GM19397 (cell line): ENCODE measurements at regions not wholly inside any gene's neighbourhood (a gene's known extent, or its start where the extent isn't known, plus 50 kb on each side); places are given as distances from the start of the nearest gene placed in this dataset.
"Not testable (repeated sequence)": the region's sequence is repeated elsewhere in the genome, so short reads cannot be mapped to it uniquely, and the experiment has no call there.

Experiments used
- ATAC-seq: cut with Tn5 transposase; IDR thresholded peaks from one replicate; pipeline ENCODE4 v1.9.1; 2021; ENCODE audit warnings: mild to moderate bottlenecking, moderate library complexity; ENCODE audit not compliant: unreplicated experiment

GRCh38 chr4:82248903-82249632, 124.7 kb downstream of the HNRNPD start:
- ATAC-seq: no peak

- ATAC-seq: no peak
Observed at GRCh38 chr4:82247629-82248028, 126.2 kb downstream of the HNRNPD start.

GRCh38 chr4:82247171-82247570, 126.6 kb downstream of the HNRNPD start:
- ATAC-seq: no peak

- no peak for ATAC-seq
Observed at GRCh38 chr4:82241534-82241933, 132.3 kb downstream of the HNRNPD start.

GRCh38 chr4:82240410-82240809, 133.4 kb downstream of the HNRNPD start:
- no peak for ATAC-seq

GRCh38 chr4:82237142-82237541, 136.6 kb downstream of the HNRNPD start:
- ATAC-seq: not testable (repeated sequence)

GRCh38 chr4:82235346-82235745, 138.4 kb downstream of the HNRNPD start:
- ATAC-seq: no peak

GRCh38 chr4:82232891-82233290, 140.9 kb downstream of the HNRNPD start:
- ATAC-seq: no peak

GRCh38 chr4:82231806-82232205, 142.0 kb downstream of the HNRNPD start:
- no peak for ATAC-seq

GRCh38 chr4:82230306-82230705, 143.5 kb downstream of the HNRNPD start:
- ATAC-seq: no peak

- ATAC-seq: no peak
Observed at GRCh38 chr4:82225030-82225429, 148.8 kb downstream of the HNRNPD start.

GRCh38 chr4:82223715-82224114, 150.1 kb downstream of the HNRNPD start:
- no peak for ATAC-seq

- ATAC-seq: no peak
Observed at GRCh38 chr4:82219346-82219745, 154.4 kb downstream of the HNRNPD start.

GRCh38 chr4:82217986-82218715, 155.6 kb downstream of the HNRNPD start:
- ATAC-seq: no peak

- no peak for ATAC-seq
Observed at GRCh38 chr4:82216219-82216618, 157.6 kb downstream of the HNRNPD start.

GRCh38 chr4:82215800-82216199, 158.0 kb downstream of the HNRNPD start:
- ATAC-seq: no peak

GRCh38 chr4:82215039-82215438, 158.8 kb downstream of the HNRNPD start:
- ATAC-seq: no peak

- no peak for ATAC-seq
Observed at GRCh38 chr4:82213485-82214417, 160.0 kb downstream of the HNRNPD start.

GRCh38 chr4:82201805-82202641, 171.8 kb downstream of the HNRNPD start:
- ATAC-seq: no peak

GRCh38 chr4:82201303-82201702, 172.5 kb downstream of the HNRNPD start:
- no peak for ATAC-seq
